ENCODE measurements at regions not wholly inside any gene's neighbourhood (a gene's known extent, or its start where the extent isn't known, plus 50 kb on each side); places are given as distances from the start of the nearest gene placed in this dataset.
"Not testable (repeated sequence)": the region's sequence is repeated elsewhere in the genome, so short reads cannot be mapped to it uniquely, and the experiment has no call there.

DNA sequence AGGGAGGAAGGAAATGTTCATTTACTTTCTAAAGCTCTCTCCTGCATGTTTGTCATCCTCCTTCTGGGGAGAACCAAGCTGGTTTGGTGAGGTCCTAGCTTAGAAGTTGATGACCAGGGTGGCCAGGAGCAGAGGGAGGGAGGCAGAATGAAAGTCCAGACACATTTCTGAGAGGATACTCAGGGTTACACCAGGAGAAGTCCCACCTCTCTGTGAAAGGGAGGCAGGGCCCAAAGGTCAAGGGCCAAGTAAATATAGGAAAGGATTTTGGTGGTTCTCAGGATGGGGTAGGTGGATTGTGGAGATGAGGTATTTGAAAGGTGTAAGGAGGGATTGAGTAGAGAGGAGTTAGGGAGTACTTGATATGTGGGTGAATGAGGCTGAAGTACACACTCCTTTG, 58.0 kb upstream of the FBXO11 start:
- DNase-seq (ENCODE audit: low spot score in 2 of 2) = no peak
- Histone ChIP-seq H3K36me3 (replicated peaks) (no peaks in the 10 kb centered on the region), H3K27me3 (ENCODE audit: low read depth) (peaks cover 24% of the 10 kb centered on the region), H3K4me3 (no peak overlapping the region), H3K9me3 (no peaks in the 10 kb centered on the region), H3K4me1 (no peaks in the 10 kb centered on the region)
- in situ Hi-C loops (cut with MboI; ENCODE audit: low sequenced_read_pairs) = no loop called here

- no peaks in the 10 kb centered on the region for H3K9me3 ChIP-seq
- no peak for DNase-seq (ENCODE audit: low spot score in 2 of 2)
- no peak overlapping the region for H3K4me3 ChIP-seq
- in situ Hi-C loops (cut with MboI; ENCODE audit: low sequenced_read_pairs) = no loop called here
- H3K27me3 ChIP-seq (ENCODE audit: low read depth) = peaks cover 21% of the 10 kb centered on the region
- no peaks in the 10 kb centered on the region for H3K4me1 ChIP-seq
- H3K36me3 ChIP-seq (replicated peaks) = no peaks in the 10 kb centered on the region
Measured at GRCh38 chr2:47964722-47965434, 58.6 kb upstream of the FBXO11 start.

- H3K4me1 ChIP-seq; in situ Hi-C loops (cut with MboI; ENCODE audit: low sequenced_read_pairs); DNase-seq (ENCODE audit: low spot score in 2 of 2); H3K27me3 ChIP-seq (ENCODE audit: low read depth); H3K36me3 ChIP-seq (replicated peaks); H3K9me3 ChIP-seq; H3K4me3 ChIP-seq: not testable (repeated sequence)
Measured at GRCh38 chr2:47976728-47977127, 70.4 kb upstream of the FBXO11 start.

DNA sequence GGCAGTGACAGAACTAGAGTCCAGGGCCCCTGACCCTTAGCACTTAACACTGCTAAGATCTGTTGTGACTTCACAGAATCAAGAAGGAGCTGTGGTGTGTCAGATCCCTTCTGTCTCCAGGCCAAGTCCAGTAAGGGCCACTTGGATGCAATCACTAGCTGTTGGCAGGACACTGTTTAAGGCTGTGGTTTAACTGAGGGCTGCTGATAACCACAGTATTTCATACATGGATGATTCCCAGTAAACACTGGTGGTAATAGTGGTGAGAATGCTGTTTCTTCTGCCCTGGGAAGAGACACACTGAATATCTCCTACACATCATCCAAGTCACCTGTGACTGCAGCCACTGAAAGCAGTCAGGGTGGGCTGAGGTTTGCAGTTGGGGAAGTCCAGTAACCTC, 77.7 kb upstream of the FBXO11 start:
- Histone ChIP-seq H3K27me3 (ENCODE audit: low read depth) (peaks cover 4% of the 10 kb centered on the region), H3K4me3 (no peak overlapping the region), H3K36me3 (replicated peaks) (no peaks in the 10 kb centered on the region), H3K9me3 (no peaks in the 10 kb centered on the region), H3K4me1 (no peaks in the 10 kb centered on the region)
- no peak for DNase-seq (ENCODE audit: low spot score in 2 of 2)
- in situ Hi-C loops (cut with MboI; ENCODE audit: low sequenced_read_pairs) = no loop called here

DNA sequence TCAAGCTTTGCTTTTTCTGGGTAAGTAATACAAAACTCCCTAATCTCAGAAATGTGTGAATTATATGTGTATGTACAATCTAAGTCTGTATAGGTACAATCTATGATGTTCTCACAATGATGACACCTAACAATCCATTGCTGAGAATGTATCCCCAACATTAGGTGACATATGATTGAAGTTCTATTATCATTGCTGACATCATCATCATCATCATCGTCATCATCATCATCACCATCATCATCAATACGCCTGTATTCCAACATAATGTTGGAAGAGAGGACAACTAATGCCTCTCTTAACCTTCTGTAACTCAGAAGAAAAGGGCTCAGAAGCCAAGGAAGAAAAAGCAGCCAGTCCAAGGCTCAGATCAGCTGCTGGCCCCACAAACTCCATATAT, 84.2 kb upstream of the FBXO11 start:
- in situ Hi-C loops (cut with MboI; ENCODE audit: low sequenced_read_pairs) = no loop called here
- H3K27me3 ChIP-seq (ENCODE audit: low read depth) = peaks cover 4% of the 10 kb centered on the region

DNA sequence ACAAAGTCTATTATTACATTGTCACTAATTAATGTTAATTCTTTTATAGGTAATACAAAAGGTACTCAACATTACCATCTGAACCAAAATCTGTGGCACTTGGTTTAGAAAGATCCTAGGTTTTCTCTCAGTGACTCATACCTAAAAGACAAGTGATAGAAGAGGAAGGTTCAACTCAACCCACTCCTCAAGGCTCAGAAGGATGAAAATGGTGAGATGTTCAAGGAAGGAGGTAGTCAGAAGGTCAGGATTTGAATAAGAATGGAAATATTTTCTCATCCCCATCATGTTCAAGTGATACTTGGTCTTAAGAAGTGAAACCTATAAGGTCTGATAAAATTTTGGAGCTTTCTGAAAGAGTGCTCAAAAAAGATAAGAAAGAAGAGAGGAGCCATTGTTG, 86.4 kb upstream of the FBXO11 start:
- no peak for DNase-seq (ENCODE audit: low spot score in 2 of 2)
- Histone ChIP-seq H3K36me3 (replicated peaks) (no peaks in the 10 kb centered on the region), H3K4me1 (no peaks in the 10 kb centered on the region), H3K27me3 (ENCODE audit: low read depth) (no peaks in the 10 kb centered on the region; the same call in 1 of the 2 replicates), H3K9me3 (no peaks in the 10 kb centered on the region; the same call in 1 of the 2 replicates), H3K4me3 (no peak overlapping the region)
- in situ Hi-C loops (cut with MboI; ENCODE audit: low sequenced_read_pairs) = no loop called here

More for the DNA sequence above, 84.2 kb upstream of the FBXO11 start:
- H3K9me3 ChIP-seq = no peaks in the 10 kb centered on the region; the same call in 1 of the 2 replicates
- H3K4me1 ChIP-seq = no peaks in the 10 kb centered on the region
- H3K36me3 ChIP-seq (replicated peaks) = no peaks in the 10 kb centered on the region
- DNase-seq (ENCODE audit: low spot score in 2 of 2) = no peak
- no peak overlapping the region for H3K4me3 ChIP-seq

DNA sequence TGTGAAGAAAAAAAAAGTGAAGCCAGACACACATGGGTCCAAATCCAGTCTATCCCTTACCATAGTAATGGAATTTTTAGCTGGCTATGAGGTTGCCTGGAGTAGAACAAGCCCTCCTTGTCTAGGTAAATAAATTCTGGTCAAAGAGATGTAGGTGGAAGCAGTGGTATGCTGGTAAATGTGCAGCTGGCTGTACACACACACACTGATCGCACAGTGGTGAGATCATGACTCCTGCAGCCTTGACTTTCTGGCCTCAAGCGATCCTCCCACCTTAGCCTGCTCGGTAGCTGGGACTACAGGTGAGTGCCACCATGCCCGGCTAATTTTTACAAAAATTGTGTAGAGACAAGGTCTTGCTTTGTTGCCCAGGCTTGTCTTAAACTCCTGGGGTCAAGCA, 90.5 kb upstream of the FBXO11 start:
- Histone ChIP-seq H3K4me3 (no peak overlapping the region), H3K4me1 (no peaks in the 10 kb centered on the region), H3K36me3 (replicated peaks) (no peaks in the 10 kb centered on the region), H3K27me3 (ENCODE audit: low read depth) (no peaks in the 10 kb centered on the region), H3K9me3 (no peaks in the 10 kb centered on the region; the same call in 1 of the 2 replicates)
- in situ Hi-C loops (cut with MboI; ENCODE audit: low sequenced_read_pairs) = no loop called here
- DNase-seq (ENCODE audit: low spot score in 2 of 2) = no peak

DNA sequence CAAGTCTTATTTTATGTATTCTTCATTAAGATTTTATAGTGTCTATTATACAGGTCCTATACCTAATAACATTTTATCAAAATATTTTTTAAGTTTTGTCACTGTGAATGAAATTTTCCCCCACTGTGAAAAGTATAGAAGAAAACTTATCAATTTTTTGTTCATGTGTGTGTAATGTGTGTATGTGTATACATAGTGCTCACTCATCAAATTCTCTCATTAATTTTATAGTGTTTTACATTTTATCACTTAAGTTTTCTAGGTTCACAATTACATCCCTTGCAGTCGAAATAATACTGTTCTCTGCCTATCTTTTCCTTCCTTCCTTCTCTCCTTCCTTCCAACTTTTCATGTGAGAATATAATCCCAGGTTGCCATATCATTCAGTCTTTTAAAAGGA, 93.2 kb upstream of the FBXO11 start:
- in situ Hi-C loops (cut with MboI; ENCODE audit: low sequenced_read_pairs) = no loop called here
- DNase-seq (ENCODE audit: low spot score in 2 of 2) = no peak
- no peaks in the 10 kb centered on the region for H3K9me3 ChIP-seq
- no peaks in the 10 kb centered on the region for H3K27me3 ChIP-seq (ENCODE audit: low read depth)
- no peaks in the 10 kb centered on the region for H3K36me3 ChIP-seq (replicated peaks)
- no peak overlapping the region for H3K4me3 ChIP-seq
- H3K4me1 ChIP-seq = no peaks in the 10 kb centered on the region

GRCh38 chr2:48001498-48001897, 95.2 kb upstream of the FBXO11 start:
- no peaks in the 10 kb centered on the region for H3K9me3 ChIP-seq
- no peak for DNase-seq (ENCODE audit: low spot score in 2 of 2)
- no peaks in the 10 kb centered on the region for H3K4me1 ChIP-seq
- H3K27me3 ChIP-seq (ENCODE audit: low read depth) = no peaks in the 10 kb centered on the region
- no peaks in the 10 kb centered on the region for H3K36me3 ChIP-seq (replicated peaks)
- in situ Hi-C loops (cut with MboI; ENCODE audit: low sequenced_read_pairs) = no loop called here
- no peak overlapping the region for H3K4me3 ChIP-seq

DNA sequence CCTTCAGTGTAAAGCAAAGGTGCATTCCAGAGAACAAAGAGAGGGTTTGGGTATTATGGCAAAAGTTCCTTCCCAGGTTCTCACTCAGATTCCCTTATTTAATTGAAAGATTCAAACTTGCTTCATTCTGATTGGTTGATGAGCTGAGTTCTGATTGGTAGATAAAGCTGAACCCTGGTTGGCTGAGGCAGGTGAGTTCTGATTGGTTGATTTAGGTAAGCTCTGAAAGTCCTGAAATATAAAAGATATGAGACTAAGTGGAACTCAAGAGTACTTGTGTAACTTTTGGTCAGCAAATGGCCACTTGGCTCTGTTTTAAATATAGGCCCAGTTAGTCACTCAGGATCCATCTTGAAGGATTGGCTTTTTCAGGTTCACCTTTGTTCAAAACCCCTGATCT, 99.8 kb upstream of the FBXO11 start:
- no peak for DNase-seq (ENCODE audit: low spot score in 2 of 2)
- H3K9me3 ChIP-seq = no peaks in the 10 kb centered on the region
- in situ Hi-C loops (cut with MboI; ENCODE audit: low sequenced_read_pairs) = no loop called here
- H3K36me3 ChIP-seq (replicated peaks) = no peaks in the 10 kb centered on the region
- no peaks in the 10 kb centered on the region for H3K4me1 ChIP-seq
- no peaks in the 10 kb centered on the region; the same call in 1 of the 2 replicates for H3K27me3 ChIP-seq (ENCODE audit: low read depth)
- no peak overlapping the region for H3K4me3 ChIP-seq

DNA sequence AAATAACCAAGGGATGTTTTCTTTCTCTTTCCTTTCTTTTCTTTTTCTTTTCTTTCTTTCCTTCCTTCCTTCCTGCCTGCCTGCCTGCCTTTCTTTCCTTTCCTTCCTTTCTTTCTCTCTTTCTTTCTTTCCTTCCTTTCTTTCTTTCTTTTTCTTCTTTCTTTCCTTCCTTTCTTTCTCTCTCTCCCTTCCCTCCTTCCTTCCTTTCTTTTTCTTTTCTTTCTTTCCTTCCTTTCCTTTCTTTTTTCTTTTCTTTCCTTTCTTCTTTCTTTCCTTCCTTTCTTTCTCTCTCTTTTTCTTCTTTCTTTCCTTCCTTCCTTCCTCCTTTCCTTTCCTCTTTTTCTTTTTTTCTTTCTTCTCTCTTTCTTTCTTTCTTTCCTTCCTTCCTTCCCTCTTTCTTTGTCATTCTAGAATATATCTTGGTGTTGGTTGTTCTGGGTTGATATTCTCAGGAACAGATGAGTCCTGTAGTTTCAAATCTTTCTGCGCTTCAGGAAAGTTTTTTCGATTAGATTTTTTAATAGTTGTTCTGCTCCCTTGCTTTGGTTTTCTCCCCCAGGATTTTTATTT, 101.5 kb upstream of the FBXO11 start:
- Histone ChIP-seq H3K9me3 (no peaks in the 10 kb centered on the region), H3K27me3 (ENCODE audit: low read depth) (no peaks in the 10 kb centered on the region; the same call in 1 of the 2 replicates), H3K4me1 (no peaks in the 10 kb centered on the region), H3K36me3 (replicated peaks) (no peaks in the 10 kb centered on the region), H3K4me3 (no peak overlapping the region)
- DNase-seq (ENCODE audit: low spot score in 2 of 2) = no peak
- in situ Hi-C loops (cut with MboI; ENCODE audit: low sequenced_read_pairs) = no loop called here

- H3K4me3 ChIP-seq = no peak overlapping the region
- no peak for DNase-seq (ENCODE audit: low spot score in 2 of 2)
- H3K36me3 ChIP-seq (replicated peaks) = no peaks in the 10 kb centered on the region
- no peaks in the 10 kb centered on the region for H3K9me3 ChIP-seq
- H3K4me1 ChIP-seq = no peaks in the 10 kb centered on the region
- in situ Hi-C loops (cut with MboI; ENCODE audit: low sequenced_read_pairs) = no loop called here
- H3K27me3 ChIP-seq (ENCODE audit: low read depth) = no peaks in the 10 kb centered on the region; the same call in 1 of the 2 replicates
Measured at GRCh38 chr2:48009256-48009655, 103.0 kb upstream of the FBXO11 start.

- Histone ChIP-seq H3K4me3 (no peak overlapping the region), H3K27me3 (ENCODE audit: low read depth) (no peaks in the 10 kb centered on the region), H3K36me3 (replicated peaks) (no peaks in the 10 kb centered on the region), H3K4me1 (no peaks in the 10 kb centered on the region), H3K9me3 (no peaks in the 10 kb centered on the region)
- no peak for DNase-seq (ENCODE audit: low spot score in 2 of 2)
- in situ Hi-C loops (cut with MboI; ENCODE audit: low sequenced_read_pairs) = no loop called here
Measured at GRCh38 chr2:48015421-48015820, 109.1 kb upstream of the FBXO11 start.

DNA sequence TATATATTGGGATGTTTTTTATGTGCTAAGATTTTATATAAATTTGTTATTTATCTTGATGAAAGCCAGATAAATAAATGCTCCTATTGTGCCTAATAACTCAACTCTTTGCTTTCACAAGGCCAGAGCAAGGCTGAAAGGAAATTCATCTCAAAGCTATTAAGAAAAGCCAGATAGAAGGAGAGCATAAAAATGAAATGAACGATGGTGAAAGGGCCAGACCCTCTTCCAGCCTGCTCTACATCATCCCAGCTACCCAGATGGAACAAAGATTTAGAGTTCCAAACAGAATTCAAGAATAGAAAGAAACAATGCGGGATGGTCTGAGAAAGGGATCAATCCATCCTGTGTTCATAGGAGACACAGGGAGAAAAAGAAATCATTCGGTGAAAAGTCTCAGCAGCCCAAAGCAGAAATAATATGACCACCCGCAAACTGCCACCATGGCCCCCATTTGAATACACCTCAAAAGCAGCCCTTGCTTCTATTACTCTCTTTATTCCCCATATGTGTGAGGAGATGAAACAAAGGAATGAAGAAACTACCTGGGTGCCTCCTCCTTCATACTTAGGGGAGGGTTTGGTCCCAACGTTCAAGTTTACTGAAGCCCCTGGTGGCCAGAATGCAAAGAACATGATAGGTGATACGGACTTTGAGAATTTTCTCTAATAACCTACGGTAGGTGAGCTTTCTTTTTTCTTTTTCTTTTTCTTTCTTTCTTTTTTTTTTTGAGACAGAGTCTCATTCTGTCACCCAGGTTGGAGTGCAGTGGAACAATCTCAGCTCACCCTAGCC, 110.1 kb upstream of the FBXO11 start:
- in situ Hi-C loops (cut with MboI; ENCODE audit: low sequenced_read_pairs) = no loop called here
- Histone ChIP-seq H3K4me1 (no peaks in the 10 kb centered on the region), H3K9me3 (no peaks in the 10 kb centered on the region), H3K4me3 (no peak overlapping the region), H3K36me3 (replicated peaks) (no peaks in the 10 kb centered on the region), H3K27me3 (ENCODE audit: low read depth) (no peaks in the 10 kb centered on the region)
- peak in 1 of 2 experiments; percentile 15 for DNase-seq (ENCODE audit: low spot score in 2 of 2)

Measured in HAP-1 (cell line).